Nephron (organoid): ENCODE measurements at regions not wholly inside any gene's neighbourhood (a gene's known extent, or its start where the extent isn't known, plus 50 kb on each side); places are given as distances from the start of the nearest gene placed in this dataset.

ENCODE experiments used
- H3K27ac Mint-ChIP-seq, 3 experiments: 2 replicates each; pipeline ENCODE4 v1.8.0; 2020; ENCODE audit warnings: mixed read lengths in 3 of 3, mild to moderate bottlenecking in 2 of 3, moderate library complexity in 1 of 3
- H3K27me3 Mint-ChIP-seq: 2 replicates; pipeline ENCODE4 v1.8.0; 2021; ENCODE audit warnings: low read depth, mild to moderate bottlenecking, moderate library complexity, mixed read lengths
- H3K36me3 Mint-ChIP-seq: 2 replicates; pipeline ENCODE4 v1.8.0; 2020; ENCODE audit warnings: low read depth, mixed read lengths
- H3K4me1 Mint-ChIP-seq: 2 replicates; pipeline ENCODE4 v1.8.0; 2020; ENCODE audit warnings: mixed read lengths
- H3K4me3 Mint-ChIP-seq, 3 experiments: 2 replicates each; pipeline ENCODE4 v1.8.0; 2020; ENCODE audit warnings: mild to moderate bottlenecking in 3 of 3, mixed read lengths in 3 of 3, moderate library complexity in 2 of 3
- H3K9me3 Mint-ChIP-seq: 2 replicates; pipeline ENCODE4 v1.8.0; 2020; ENCODE audit warnings: mixed read lengths
- CTCF ChIP-seq, 3 experiments: fragments of 200-600 bp; sonication (generic); IDR thresholded peaks; one replicate each; pipeline ENCODE4 v1.5.0; 2021; ENCODE audit warnings: antibody characterized with exemption in 3 of 3; ENCODE audit not compliant: unreplicated experiment in 3 of 3

DNA sequence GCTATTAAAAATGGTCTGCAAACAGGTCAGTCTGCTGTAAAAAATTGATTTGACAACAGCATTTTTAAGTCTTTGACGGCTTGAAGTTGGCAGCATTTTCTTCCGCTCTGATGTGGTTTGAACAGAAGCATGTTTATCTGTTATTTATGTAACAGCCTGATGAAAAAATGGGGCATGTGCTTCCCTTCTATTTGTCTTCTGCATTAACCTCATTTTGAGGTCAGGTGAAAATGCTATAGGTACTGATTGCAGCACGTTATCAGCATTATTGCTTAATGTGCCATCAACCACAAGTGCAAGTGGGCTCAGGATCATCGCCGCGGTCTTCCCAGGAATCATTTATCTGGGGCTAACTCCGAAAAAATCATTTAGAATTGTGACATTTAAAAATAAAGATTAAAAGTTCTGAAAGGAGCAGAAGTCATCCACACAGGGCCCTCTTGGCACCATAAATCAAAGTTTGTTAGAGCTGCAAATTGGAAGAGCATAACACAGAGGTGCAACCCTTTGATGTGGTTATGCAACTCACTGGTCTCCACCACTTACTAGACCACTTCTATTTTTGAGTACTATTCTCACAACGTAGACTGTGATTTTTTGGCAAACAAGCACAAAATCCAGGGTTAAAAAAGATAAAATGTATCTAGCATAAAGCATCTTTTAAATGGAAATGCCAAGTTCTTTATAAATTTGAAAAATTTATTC is 307.7 kb downstream of the MDFIC start:
- no peak for TF ChIP-seq CTCF (IDR thresholded peaks at IDR 0.05; ENCODE audit: unreplicated experiment in 3 of 3)
- Mint-ChIP-seq H3K36me3 (no peaks in the 10 kb centered on the region), H3K27me3 (no peaks in the 10 kb centered on the region), H3K4me3 (no peak overlapping the region), H3K4me1 (peaks cover 12% of the 10 kb centered on the region), H3K27ac (no peak overlapping the region), H3K9me3 (no peaks in the 10 kb centered on the region)

DNA sequence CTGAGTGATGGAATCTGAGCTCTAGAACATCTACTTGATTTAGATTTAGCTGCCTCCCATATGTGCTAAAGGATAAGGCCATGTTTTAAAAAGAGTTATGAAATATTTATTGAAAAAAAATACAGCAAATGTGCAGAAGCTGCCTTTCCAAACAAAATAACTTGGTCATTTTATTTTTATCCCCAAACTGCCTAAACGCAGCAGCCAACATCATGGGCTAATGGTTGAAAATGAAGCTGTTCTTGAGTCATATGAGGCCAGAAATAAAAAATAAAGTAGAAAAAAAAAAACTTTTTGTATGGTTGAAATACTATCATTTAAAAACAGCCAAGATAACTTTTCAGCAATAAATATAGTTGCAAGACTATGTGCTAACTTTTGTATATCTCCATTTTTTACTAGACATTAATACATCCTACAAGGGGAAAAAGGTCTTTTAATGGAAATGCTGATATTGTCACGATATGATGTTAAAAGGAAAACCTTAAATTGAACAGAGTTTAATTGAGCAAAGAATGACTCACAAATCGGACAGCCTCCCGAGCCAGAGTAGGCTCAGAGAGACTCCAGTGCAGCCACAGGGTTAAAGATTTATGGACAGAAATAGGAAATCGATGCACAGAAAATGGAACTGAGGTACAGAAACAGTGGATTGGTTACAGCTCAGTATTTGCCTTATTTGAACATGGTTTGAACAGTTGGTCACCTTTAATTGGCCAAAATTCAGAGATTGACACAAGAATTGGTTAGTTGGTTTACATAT is 305.8 kb downstream of the MDFIC start:
- H3K9me3 Mint-ChIP-seq, result no peaks in the 10 kb centered on the region
- H3K27ac Mint-ChIP-seq, result no peak overlapping the region
- H3K27me3 Mint-ChIP-seq, result no peaks in the 10 kb centered on the region
- peaks cover 12% of the 10 kb centered on the region for H3K4me1 Mint-ChIP-seq
- no peak overlapping the region for H3K4me3 Mint-ChIP-seq
- TF ChIP-seq CTCF (IDR thresholded peaks at IDR 0.05; ENCODE audit: unreplicated experiment in 3 of 3), result no peak
- no peaks in the 10 kb centered on the region for H3K36me3 Mint-ChIP-seq

DNA sequence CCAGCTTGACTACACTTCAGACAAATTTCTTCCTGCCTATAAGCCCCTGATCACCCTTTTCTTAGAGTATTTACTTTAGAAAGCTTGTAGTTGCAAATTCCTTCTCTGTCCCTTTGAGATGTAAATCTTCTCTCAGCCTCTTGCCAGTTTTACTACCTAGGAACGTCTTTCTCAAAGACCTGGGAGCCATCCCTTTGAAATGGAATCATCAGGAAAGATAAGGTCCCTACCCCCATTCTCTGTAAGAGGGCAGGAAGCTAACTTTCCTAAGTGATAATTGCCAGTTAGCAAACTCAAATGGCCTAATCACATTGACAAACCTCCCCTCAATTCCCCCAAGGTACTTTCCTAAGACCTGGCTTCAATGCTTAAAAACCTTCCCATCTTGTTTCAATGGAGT is 304.5 kb downstream of the MDFIC start:
- no peaks in the 10 kb centered on the region for H3K36me3 Mint-ChIP-seq
- no peaks in the 10 kb centered on the region for H3K27me3 Mint-ChIP-seq
- no peak for TF ChIP-seq CTCF (IDR thresholded peaks at IDR 0.05; ENCODE audit: unreplicated experiment in 3 of 3)
- H3K27ac Mint-ChIP-seq, result no peak overlapping the region
- H3K4me1 Mint-ChIP-seq, result peaks cover 11% of the 10 kb centered on the region
- H3K9me3 Mint-ChIP-seq, result no peaks in the 10 kb centered on the region
- H3K4me3 Mint-ChIP-seq, result no peak overlapping the region

DNA sequence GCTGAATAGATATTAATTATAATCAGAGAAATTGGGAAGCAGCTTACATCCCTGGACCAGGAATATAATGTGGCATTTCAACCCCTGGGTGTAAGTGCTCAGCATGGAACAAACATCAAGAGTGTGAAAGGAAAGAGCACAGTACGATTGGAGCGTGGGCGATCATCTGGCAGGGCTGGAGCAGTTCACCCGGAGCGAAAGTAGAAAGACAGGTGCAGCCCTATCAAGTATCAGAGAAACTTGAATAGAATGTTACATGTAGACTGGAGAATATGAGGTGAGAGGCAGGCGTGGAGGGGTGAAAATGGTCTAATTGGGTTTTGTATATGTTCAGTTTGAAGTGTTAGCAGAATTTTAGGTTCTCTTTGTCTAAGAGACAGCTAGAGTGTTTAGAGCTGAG is 303.0 kb downstream of the MDFIC start:
- Mint-ChIP-seq H3K4me1 (peaks cover 3% of the 10 kb centered on the region), H3K9me3 (no peaks in the 10 kb centered on the region), H3K27me3 (no peaks in the 10 kb centered on the region), H3K4me3 (no peak overlapping the region), H3K36me3 (no peaks in the 10 kb centered on the region), H3K27ac (no peak overlapping the region)
- TF ChIP-seq CTCF (IDR thresholded peaks at IDR 0.05; ENCODE audit: unreplicated experiment in 3 of 3), result no peak

DNA sequence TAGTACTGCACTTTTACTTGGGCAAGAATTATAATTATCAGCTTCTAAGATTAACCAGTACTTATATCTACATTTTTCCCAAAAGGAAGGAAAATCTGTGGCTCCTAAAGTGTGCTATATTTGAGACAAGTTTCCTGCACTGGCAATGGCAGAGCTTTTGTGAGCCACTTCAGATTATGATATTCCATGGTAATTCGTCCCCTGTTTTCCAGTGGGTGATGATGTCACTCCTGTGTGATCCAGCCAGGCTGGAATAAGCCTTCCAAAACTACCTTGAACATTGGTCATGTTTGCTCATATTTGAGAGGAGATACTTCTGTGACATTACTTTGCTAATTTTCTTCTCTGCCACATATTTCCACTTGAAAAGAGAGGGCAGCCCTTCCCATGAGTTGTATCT is 302.1 kb downstream of the MDFIC start:
- no peak overlapping the region for H3K4me3 Mint-ChIP-seq
- no peaks in the 10 kb centered on the region for H3K4me1 Mint-ChIP-seq
- no peaks in the 10 kb centered on the region for H3K27me3 Mint-ChIP-seq
- H3K9me3 Mint-ChIP-seq, result no peaks in the 10 kb centered on the region
- TF ChIP-seq CTCF (IDR thresholded peaks at IDR 0.05; ENCODE audit: unreplicated experiment in 3 of 3), result no peak
- no peak overlapping the region for H3K27ac Mint-ChIP-seq
- no peaks in the 10 kb centered on the region for H3K36me3 Mint-ChIP-seq

- H3K27ac Mint-ChIP-seq, result no peak overlapping the region
- no peak for TF ChIP-seq CTCF (IDR thresholded peaks at IDR 0.05; ENCODE audit: unreplicated experiment in 3 of 3)
- H3K4me1 Mint-ChIP-seq, result no peaks in the 10 kb centered on the region
- no peaks in the 10 kb centered on the region for H3K36me3 Mint-ChIP-seq
- H3K4me3 Mint-ChIP-seq, result no peak overlapping the region
- H3K9me3 Mint-ChIP-seq, result no peaks in the 10 kb centered on the region
- H3K27me3 Mint-ChIP-seq, result no peaks in the 10 kb centered on the region
Measured at GRCh38 chr7:115221456-115221855, 299.6 kb downstream of the MDFIC start.
